OCI-LY1 (cell line): ENCODE measurements at regions not wholly inside any gene's neighbourhood (a gene's known extent, or its start where the extent isn't known, plus 50 kb on each side); places are given as distances from the start of the nearest gene placed in this dataset.

Source experiments
- H2AFZ ChIP-seq: fragments of 200-600 bp; sonication (generic), shearing (Covaris generic); 2 replicates; pipeline ENCODE4 v1.6.0; 2014; ENCODE audit warnings: antibody characterized with exemption, mild to moderate bottlenecking, low read length
- H3F3A ChIP-seq: fragments of 200-600 bp; sonication (generic), shearing (Covaris generic); 2 replicates; pipeline ENCODE4 v1.6.0; 2014; ENCODE audit warnings: mild to moderate bottlenecking, antibody characterized with exemption, low read length, moderate library complexity; ENCODE audit not compliant: insufficient read depth
- H3K27ac ChIP-seq: fragments of 200-600 bp; sonication (generic); 2 replicates; pipeline ENCODE4 v1.5.1; 2014; ENCODE audit warnings: low read length, mixed run types, mild to moderate bottlenecking, low read depth; ENCODE audit not compliant: poor library complexity, severe bottlenecking
- H3K27me3 ChIP-seq: fragments of 200-600 bp; sonication (generic); 2 replicates; pipeline ENCODE4 v1.6.0; 2014; ENCODE audit warnings: antibody characterized with exemption, mild to moderate bottlenecking, low read length, moderate library complexity; ENCODE audit not compliant: insufficient read depth
- H3K36me3 ChIP-seq: fragments of 200-600 bp; sonication (generic); 2 replicates; pipeline ENCODE4 v1.6.1; 2014; ENCODE audit warnings: mild to moderate bottlenecking, antibody characterized with exemption, low read length, moderate library complexity, mixed read lengths; ENCODE audit not compliant: insufficient read depth
- H3K4me1 ChIP-seq: fragments of 200-600 bp; sonication (generic); 2 replicates; pipeline ENCODE4 v1.5.1; 2014; ENCODE audit warnings: mild to moderate bottlenecking, low read length, moderate library complexity; ENCODE audit not compliant: insufficient read depth, severe bottlenecking
- H3K4me2 ChIP-seq: fragments of 200-600 bp; sonication (generic), shearing (Covaris generic); 2 replicates; pipeline ENCODE4 v1.6.1; 2014; ENCODE audit warnings: low read length
- H3K4me3 ChIP-seq: fragments of 200-600 bp; sonication (generic); 2 replicates; pipeline ENCODE4 v1.5.1; 2014; ENCODE audit warnings: low read length, low read depth, mild to moderate bottlenecking, mixed read lengths; ENCODE audit not compliant: poor library complexity, severe bottlenecking
- H3K79me2 ChIP-seq: fragments of 200-600 bp; shearing (Covaris generic); 2 replicates; pipeline ENCODE4 v1.6.1; 2016; ENCODE audit warnings: mixed run types, low read length, mixed read lengths; ENCODE audit not compliant: insufficient read depth
- H3K9ac ChIP-seq: fragments of 200-600 bp; sonication (generic), shearing (Covaris generic); 2 replicates; pipeline ENCODE4 v1.6.1; 2014; ENCODE audit warnings: mild to moderate bottlenecking, low read length, mixed read lengths
- H3K9me2 ChIP-seq: fragments of 200-600 bp; sonication (generic), shearing (Covaris generic); 2 replicates; pipeline ENCODE4 v1.6.1; 2014; ENCODE audit warnings: low read depth, mild to moderate bottlenecking, low read length, mixed read lengths
- H3K9me3 ChIP-seq: fragments of 200-600 bp; shearing (Covaris generic); 2 replicates; pipeline ENCODE4 v1.6.1; 2014; ENCODE audit warnings: low read length, mixed read lengths
- H4K20me1 ChIP-seq: fragments of 200-600 bp; sonication (generic), shearing (Covaris generic); 2 replicates; pipeline ENCODE4 v1.6.0; 2016; ENCODE audit warnings: mild to moderate bottlenecking, low read length; ENCODE audit not compliant: insufficient read depth
- EZH2 ChIP-seq: fragments of 200-600 bp; sonication (generic), shearing (Covaris generic); IDR thresholded peaks from 2 replicates; pipeline ENCODE4 v1.8.0; 2017; ENCODE audit warnings: borderline replicate concordance, mixed run types, mild to moderate bottlenecking, antibody characterized with exemption, low read length, moderate library complexity, mixed read lengths
- TF ChIP-seq, protein P1 (sequence below): fragments of 200-600 bp; sonication (generic), shearing (Covaris generic); IDR thresholded peaks from 2 replicates; pipeline ENCODE4 v1.5.1; 2017; ENCODE audit warnings: mild to moderate bottlenecking, antibody characterized with exemption, low read length, moderate library complexity, mixed read lengths

DNA sequence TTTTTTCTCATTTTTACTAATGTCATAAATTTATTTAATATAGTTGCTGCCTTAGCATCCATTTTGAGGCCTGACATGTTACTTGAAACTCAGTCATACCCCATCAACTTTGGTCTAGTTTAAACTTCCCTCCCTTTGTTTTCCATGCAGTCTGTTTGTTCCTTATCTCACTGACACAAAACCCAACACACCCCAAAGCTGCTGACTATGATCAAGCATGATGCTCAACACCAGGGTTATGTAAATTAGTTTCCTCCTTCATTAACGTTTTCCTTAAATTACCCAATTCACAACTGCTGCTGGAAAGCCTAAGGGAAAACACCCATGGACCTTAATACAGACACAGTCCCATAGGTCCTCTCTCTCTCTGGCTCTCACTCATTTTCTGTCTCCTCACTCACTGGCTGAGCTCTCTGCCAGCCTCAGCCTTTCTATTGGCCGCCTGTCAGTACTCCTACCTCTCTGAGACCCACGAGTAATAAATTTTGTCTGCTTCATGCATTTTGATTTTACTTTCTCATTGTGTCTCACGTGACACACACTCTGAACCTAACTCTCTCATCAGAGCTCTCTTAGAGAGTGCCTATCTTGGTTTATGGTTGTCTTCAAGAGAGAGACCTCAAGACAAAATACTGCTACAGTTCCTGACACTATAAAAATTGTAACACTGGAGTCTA lies 904.5 kb downstream of the C6orf118 start:
- Histone ChIP-seq H3K4me1 (no peaks in the 10 kb centered on the region), H4K20me1 (no peaks in the 10 kb centered on the region), H3K4me3 (no peak overlapping the region), H3K4me2 (no peak overlapping the region), H3K9ac (no peak overlapping the region), H3K27me3 (no peaks in the 10 kb centered on the region), H3K79me2 (no peaks in the 10 kb centered on the region), H3F3A (no peaks in the 10 kb centered on the region), H3K9me3 (no peaks in the 10 kb centered on the region), H2AFZ (no peak overlapping the region), H3K27ac (no peak overlapping the region), H3K9me2 (no peaks in the 10 kb centered on the region), H3K36me3 (no peaks in the 10 kb centered on the region)
- TF ChIP-seq EZH2: no peak
- TF ChIP-seq, protein P1, sequence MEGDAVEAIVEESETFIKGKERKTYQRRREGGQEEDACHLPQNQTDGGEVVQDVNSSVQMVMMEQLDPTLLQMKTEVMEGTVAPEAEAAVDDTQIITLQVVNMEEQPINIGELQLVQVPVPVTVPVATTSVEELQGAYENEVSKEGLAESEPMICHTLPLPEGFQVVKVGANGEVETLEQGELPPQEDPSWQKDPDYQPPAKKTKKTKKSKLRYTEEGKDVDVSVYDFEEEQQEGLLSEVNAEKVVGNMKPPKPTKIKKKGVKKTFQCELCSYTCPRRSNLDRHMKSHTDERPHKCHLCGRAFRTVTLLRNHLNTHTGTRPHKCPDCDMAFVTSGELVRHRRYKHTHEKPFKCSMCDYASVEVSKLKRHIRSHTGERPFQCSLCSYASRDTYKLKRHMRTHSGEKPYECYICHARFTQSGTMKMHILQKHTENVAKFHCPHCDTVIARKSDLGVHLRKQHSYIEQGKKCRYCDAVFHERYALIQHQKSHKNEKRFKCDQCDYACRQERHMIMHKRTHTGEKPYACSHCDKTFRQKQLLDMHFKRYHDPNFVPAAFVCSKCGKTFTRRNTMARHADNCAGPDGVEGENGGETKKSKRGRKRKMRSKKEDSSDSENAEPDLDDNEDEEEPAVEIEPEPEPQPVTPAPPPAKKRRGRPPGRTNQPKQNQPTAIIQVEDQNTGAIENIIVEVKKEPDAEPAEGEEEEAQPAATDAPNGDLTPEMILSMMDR: no peak

DNA sequence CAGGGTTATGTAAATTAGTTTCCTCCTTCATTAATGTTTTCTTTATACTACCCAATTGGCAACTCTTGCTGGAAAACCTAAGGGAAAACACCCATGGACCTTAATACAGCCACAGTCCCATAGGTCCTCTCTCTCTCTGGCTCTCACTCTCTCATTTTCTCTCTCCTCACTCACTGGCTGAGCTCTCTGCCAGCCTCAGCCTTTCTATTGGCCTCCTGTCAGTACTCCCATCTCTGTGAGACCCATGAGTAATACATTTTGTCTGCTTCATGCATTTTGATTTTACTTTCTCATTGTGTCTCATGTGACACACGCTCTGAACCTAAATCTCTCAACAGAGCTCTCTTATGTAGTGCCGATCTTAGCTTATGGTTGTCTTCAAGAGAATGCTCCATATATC lies 907.5 kb downstream of the C6orf118 start:
- no peaks in the 10 kb centered on the region for H3K9me3 ChIP-seq
- no peaks in the 10 kb centered on the region for H3K79me2 ChIP-seq
- H2AFZ ChIP-seq: no peak overlapping the region
- no peaks in the 10 kb centered on the region for H3K27me3 ChIP-seq
- H3K36me3 ChIP-seq: no peaks in the 10 kb centered on the region
- H3K9ac ChIP-seq: no peak overlapping the region
- no peak overlapping the region for H3K27ac ChIP-seq
- no peaks in the 10 kb centered on the region for H4K20me1 ChIP-seq
- H3F3A ChIP-seq: no peaks in the 10 kb centered on the region
- H3K4me3 ChIP-seq: no peak overlapping the region
- TF ChIP-seq, protein P1: no peak
- TF ChIP-seq EZH2: no peak
- H3K9me2 ChIP-seq: no peaks in the 10 kb centered on the region
- no peaks in the 10 kb centered on the region for H3K4me1 ChIP-seq
- H3K4me2 ChIP-seq: no peak overlapping the region

DNA sequence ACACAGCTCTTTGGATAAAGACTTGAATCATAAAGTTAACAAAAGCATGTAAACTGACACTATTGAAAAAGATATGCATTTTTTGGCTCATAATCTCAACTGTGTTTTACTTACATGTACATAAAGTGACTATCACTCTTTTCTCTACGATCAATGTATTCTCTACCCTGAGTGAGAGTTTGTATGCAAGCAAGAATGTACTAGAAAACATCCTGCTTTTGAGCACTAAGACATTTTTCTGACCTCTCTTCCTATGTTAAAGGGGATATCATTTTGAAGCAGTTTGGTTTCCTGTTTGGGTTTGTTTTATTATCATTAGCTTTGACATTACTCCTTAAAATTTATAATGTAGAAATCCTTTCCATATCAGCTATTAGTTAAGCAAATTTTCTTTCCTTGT lies 910.8 kb downstream of the C6orf118 start:
- Histone ChIP-seq H3K27me3 (no peaks in the 10 kb centered on the region), H3K36me3 (no peaks in the 10 kb centered on the region), H3K4me3 (no peak overlapping the region), H3F3A (no peaks in the 10 kb centered on the region), H3K4me1 (peaks cover 4% of the 10 kb centered on the region), H4K20me1 (no peaks in the 10 kb centered on the region), H3K9ac (no peak overlapping the region), H2AFZ (no peak overlapping the region), H3K79me2 (no peaks in the 10 kb centered on the region), H3K9me3 (no peaks in the 10 kb centered on the region), H3K27ac (no peak overlapping the region), H3K4me2 (no peak overlapping the region), H3K9me2 (no peaks in the 10 kb centered on the region)
- no peak for TF ChIP-seq EZH2
- TF ChIP-seq, protein P1: no peak
